ENCODE measurements at regions not wholly inside any gene's neighbourhood (a gene's known extent, or its start where the extent isn't known, plus 50 kb on each side); places are given as distances from the start of the nearest gene placed in this dataset.

- no peaks in the 10 kb centered on the region for H3K9me3 ChIP-seq
- no peaks in the 10 kb centered on the region for H3K36me3 ChIP-seq
- no peak for TF ChIP-seq CTCF (IDR thresholded peaks at IDR 0.05)
- H3K4me3 ChIP-seq, result no peak overlapping the region
- H3K4me1 ChIP-seq, result no peaks in the 10 kb centered on the region
- no peak overlapping the region for H3K27ac ChIP-seq
- DNase-seq (no peak), ATAC-seq (no peak)
- no peaks in the 10 kb centered on the region for H3K27me3 ChIP-seq
- intact Hi-C loops (cut with DNase I), result no loop called here
Measured at GRCh38 chr12:115308918-115309317, 624.9 kb upstream of the TBX3 start.

- H3K9me3 ChIP-seq, result no peaks in the 10 kb centered on the region
- H3K27me3 ChIP-seq, result no peaks in the 10 kb centered on the region
- no peak for TF ChIP-seq CTCF (IDR thresholded peaks at IDR 0.05)
- ATAC-seq (no peak), DNase-seq (no peak)
- H3K36me3 ChIP-seq, result no peaks in the 10 kb centered on the region
- intact Hi-C loops (cut with DNase I), result no loop called here
- no peaks in the 10 kb centered on the region for H3K4me1 ChIP-seq
- no peak overlapping the region for H3K27ac ChIP-seq
- no peak overlapping the region for H3K4me3 ChIP-seq
Measured at GRCh38 chr12:115306380-115306779, 622.4 kb upstream of the TBX3 start.

- H3K9me3 ChIP-seq, result no peaks in the 10 kb centered on the region
- H3K27me3 ChIP-seq, result no peaks in the 10 kb centered on the region
- no peak overlapping the region for H3K27ac ChIP-seq
- no peaks in the 10 kb centered on the region for H3K36me3 ChIP-seq
- H3K4me1 ChIP-seq, result no peaks in the 10 kb centered on the region
- intact Hi-C loops (cut with DNase I), result no loop called here
- TF ChIP-seq CTCF (IDR thresholded peaks at IDR 0.05), result no peak
- H3K4me3 ChIP-seq, result no peak overlapping the region
- no peak for DNase-seq
- no peak for ATAC-seq
Measured at GRCh38 chr12:115305867-115306266, 621.9 kb upstream of the TBX3 start.

GRCh38 chr12:115305275-115305674, 621.3 kb upstream of the TBX3 start:
- H3K36me3 ChIP-seq, result no peaks in the 10 kb centered on the region
- no peak for DNase-seq
- no peak for TF ChIP-seq CTCF (IDR thresholded peaks at IDR 0.05)
- H3K4me3 ChIP-seq, result no peak overlapping the region
- no peaks in the 10 kb centered on the region for H3K4me1 ChIP-seq
- H3K27me3 ChIP-seq, result no peaks in the 10 kb centered on the region
- H3K9me3 ChIP-seq, result no peaks in the 10 kb centered on the region
- ATAC-seq, result no peak
- intact Hi-C loops (cut with DNase I), result no loop called here
- no peak overlapping the region for H3K27ac ChIP-seq

- TF ChIP-seq CTCF (IDR thresholded peaks at IDR 0.05), result no peak
- no peaks in the 10 kb centered on the region for H3K36me3 ChIP-seq
- DNase-seq (no peak), ATAC-seq (no peak)
- H3K27ac ChIP-seq, result no peak overlapping the region
- intact Hi-C loops (cut with DNase I), result no loop called here
- H3K4me3 ChIP-seq, result no peak overlapping the region
- H3K4me1 ChIP-seq, result no peaks in the 10 kb centered on the region
- H3K9me3 ChIP-seq, result no peaks in the 10 kb centered on the region
- H3K27me3 ChIP-seq, result no peaks in the 10 kb centered on the region
Measured at GRCh38 chr12:115303723-115304309, 619.8 kb upstream of the TBX3 start.

- no peak overlapping the region for H3K27ac ChIP-seq
- H3K4me1 ChIP-seq, result no peaks in the 10 kb centered on the region
- DNase-seq (no peak), ATAC-seq (no peak)
- no peaks in the 10 kb centered on the region for H3K36me3 ChIP-seq
- H3K4me3 ChIP-seq, result no peak overlapping the region
- H3K27me3 ChIP-seq, result no peaks in the 10 kb centered on the region
- no peaks in the 10 kb centered on the region for H3K9me3 ChIP-seq
- intact Hi-C loops (cut with DNase I), result no loop called here
- TF ChIP-seq CTCF (IDR thresholded peaks at IDR 0.05), result no peak
Measured at GRCh38 chr12:115297445-115297844, 613.5 kb upstream of the TBX3 start.
